A673 (cell line): ENCODE measurements at regions not wholly inside any gene's neighbourhood (a gene's known extent, or its start where the extent isn't known, plus 50 kb on each side); places are given as distances from the start of the nearest gene placed in this dataset.

ENCODE experiments used
- BruUV-seq: library from RNA; stranded (reverse); fragments of 400-500 nt; replicated peaks from 2 replicates; lab custom pipeline; 2021; lab: Mats Ljungman, UMichigan
- CTCF ChIA-PET: fragments of 300-600 bp; sonication (Branson Sonifier 250); formaldehyde crosslinking; loops from one replicate; lab custom pipeline; 2022; ENCODE audit warnings: antibody characterized with exemption; lab: Charles Lee
- POLR2A ChIA-PET: fragments of 300-600 bp; sonication (Branson Sonifier 250); formaldehyde crosslinking; loops from one replicate; lab custom pipeline; 2022; ENCODE audit warnings: antibody characterized with exemption; ENCODE audit not compliant: low non-redundant PET; lab: Charles Lee
- DNase-seq: peaks from one replicate; pipeline ENCODE4 v3.0.0-alpha.2; 2015; ENCODE audit warnings: low spot score
- H3K27ac ChIP-seq: fragments of 200-600 bp; sonication (generic); 2 replicates; pipeline ENCODE4 v1.5.1; 2016; ENCODE audit warnings: mixed run types, low read depth, mild to moderate bottlenecking, mixed read lengths, antibody characterized with exemption, low read length; ENCODE audit not compliant: poor library complexity, severe bottlenecking
- H3K27me3 ChIP-seq: fragments of 200-600 bp; sonication (generic); replicated peaks from 2 replicates; pipeline ENCODE4 v1.6.1; 2017; ENCODE audit warnings: mixed run types, low read depth, mild to moderate bottlenecking, mixed read lengths, antibody characterized with exemption, low read length; ENCODE audit not compliant: insufficient read depth, poor library complexity
- H3K36me3 ChIP-seq: fragments of 200-600 bp; sonication (generic); 2 replicates; pipeline ENCODE4 v1.6.1; 2016; ENCODE audit warnings: mixed run types, mild to moderate bottlenecking, mixed read lengths, antibody characterized with exemption, low read length; ENCODE audit not compliant: insufficient read depth, poor library complexity, severe bottlenecking
- H3K4me1 ChIP-seq: fragments of 200-600 bp; sonication (generic); 2 replicates; pipeline ENCODE4 v1.6.1; 2017; ENCODE audit warnings: mixed run types, mild to moderate bottlenecking, mixed read lengths, antibody characterized with exemption, low read length; ENCODE audit not compliant: insufficient read depth, poor library complexity, severe bottlenecking
- H3K4me3 ChIP-seq: fragments of 200-600 bp; sonication (generic); 2 replicates; pipeline ENCODE4 v1.5.1; 2016; ENCODE audit warnings: low read depth, mixed run types, mild to moderate bottlenecking, mixed read lengths, low read length; ENCODE audit not compliant: poor library complexity, severe bottlenecking
- H3K9me3 ChIP-seq: fragments of 200-600 bp; sonication (generic); 2 replicates; pipeline ENCODE4 v1.6.1; 2016; ENCODE audit warnings: mixed run types, low read depth, mild to moderate bottlenecking, mixed read lengths, antibody characterized with exemption, low read length; ENCODE audit not compliant: poor library complexity, severe bottlenecking
- CTCF ChIP-seq: fragments of 300-800, 200-600 bp; sonication (generic); conservative IDR thresholded peaks from 2 replicates; pipeline ENCODE4 v1.5.1; 2017; ENCODE audit warnings: low read depth, mild to moderate bottlenecking, antibody characterized with exemption, low read length, moderate library complexity, mixed read lengths
- EZH2 ChIP-seq: fragments of 200-600 bp; sonication (generic); IDR thresholded peaks from 2 replicates; pipeline ENCODE4 v1.6.1; 2017; ENCODE audit warnings: borderline replicate concordance, low read depth, mild to moderate bottlenecking, mixed read lengths, antibody characterized with exemption, low read length; ENCODE audit not compliant: poor library complexity, severe bottlenecking
- intact Hi-C: fragments of 100-400 bp; cut with micrococcal nuclease; formaldehyde crosslinking; loops from one replicate; pipeline ENCODE4 v1.10.0; 2022; ENCODE audit not compliant: unreplicated experiment

GRCh38 chr16:17748044-17748719 is 277.4 kb upstream of the XYLT1 start:
- Histone ChIP-seq H3K27me3 (no peaks in the 10 kb centered on the region), H3K4me1 (no peaks in the 10 kb centered on the region), H3K27ac (no peak overlapping the region), H3K4me3 (no peak overlapping the region), H3K36me3 (no peaks in the 10 kb centered on the region), H3K9me3 (peaks cover 5% of the 10 kb centered on the region)
- BruUV-seq: no TSS peak
- intact Hi-C loops: no loop called here
- ChIA-PET CTCF (no interaction called here), POLR2A (no interaction called here)
- DNase-seq: no peak
- TF ChIP-seq EZH2: no peak
- TF ChIP-seq CTCF: no peak

- Histone ChIP-seq H3K9me3 (peaks cover 7% of the 10 kb centered on the region), H3K4me1 (no peaks in the 10 kb centered on the region), H3K4me3 (no peak overlapping the region), H3K36me3 (no peaks in the 10 kb centered on the region), H3K27ac (no peak overlapping the region), H3K27me3 (no peaks in the 10 kb centered on the region)
- no TSS peak for BruUV-seq
- POLR2A ChIA-PET: interaction anchor here (0.8 kb wide), 1 partner anchor 53 kb away, joined by 22 read pairs; no protein-coding TSS in a partner anchor
- TF ChIP-seq CTCF (no peak), EZH2 (no peak)
- CTCF ChIA-PET: no interaction called here
- DNase-seq: no peak
- intact Hi-C loops: no loop called here
Observed at GRCh38 chr16:17747081-17747756, 276.5 kb upstream of the XYLT1 start.

GRCh38 chr16:17744921-17745572 is 274.3 kb upstream of the XYLT1 start:
- Histone ChIP-seq H3K27me3 (no peaks in the 10 kb centered on the region), H3K4me1 (no peaks in the 10 kb centered on the region), H3K36me3 (no peaks in the 10 kb centered on the region), H3K4me3 (no peak overlapping the region), H3K27ac (no peak overlapping the region), H3K9me3 (peaks cover 12% of the 10 kb centered on the region)
- POLR2A ChIA-PET: no interaction called here
- intact Hi-C loops: no loop called here
- TF ChIP-seq EZH2: no peak
- no peak for TF ChIP-seq CTCF
- DNase-seq: no peak
- no TSS peak for BruUV-seq
- CTCF ChIA-PET: no interaction called here
